Embryonic facial prominence (tissue), 1 donor: ENCODE measurements at regions not wholly inside any gene's neighbourhood (a gene's known extent, or its start where the extent isn't known, plus 50 kb on each side); places are given as distances from the start of the nearest gene placed in this dataset.

Experiments
- DNase-seq: peaks from one replicate; pipeline ENCODE4 v3.0.0-alpha.2; 2016; ENCODE audit errors: extremely low spot score

DNA sequence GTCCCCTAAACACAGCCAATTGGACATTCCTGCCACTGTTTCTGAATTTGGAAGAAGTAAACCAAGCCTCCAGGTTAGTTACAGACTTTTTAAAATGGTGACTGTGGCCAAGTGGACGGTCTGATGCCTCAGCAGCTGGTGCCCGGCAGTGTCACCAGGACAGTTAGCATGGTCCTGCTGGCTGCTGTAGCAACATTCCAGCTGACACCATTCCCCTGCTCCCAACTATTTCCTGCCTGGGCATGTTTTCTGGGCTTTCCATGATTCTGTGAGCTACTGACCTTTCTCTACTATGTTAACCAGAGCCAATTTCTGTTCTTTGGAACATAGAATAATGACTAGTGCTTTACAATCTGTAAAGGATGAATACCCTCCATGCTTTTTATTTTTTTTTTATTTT, 95.0 kb downstream of the TLR5 start:
- DNase-seq: no peak

DNA sequence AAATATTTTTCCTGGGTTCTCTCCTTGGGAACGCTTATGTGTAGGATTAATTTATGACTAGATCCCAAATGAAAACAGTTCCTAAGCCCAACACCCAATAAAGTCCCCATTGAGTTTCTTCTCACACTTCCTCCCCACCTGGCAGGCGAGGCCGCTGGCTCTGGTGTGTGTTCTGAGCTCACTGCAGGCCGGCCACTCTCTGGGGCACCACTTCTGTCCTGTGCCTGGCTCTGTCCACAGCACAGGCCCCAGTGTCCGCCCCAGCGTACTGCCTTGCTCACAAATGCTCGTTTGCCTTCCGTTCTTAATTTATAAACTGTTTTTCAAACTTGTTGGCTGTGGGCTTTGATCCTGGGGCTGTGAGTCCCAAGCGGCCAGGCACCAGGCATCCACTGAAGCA, 90.6 kb downstream of the TLR5 start:
- DNase-seq: no peak

DNA sequence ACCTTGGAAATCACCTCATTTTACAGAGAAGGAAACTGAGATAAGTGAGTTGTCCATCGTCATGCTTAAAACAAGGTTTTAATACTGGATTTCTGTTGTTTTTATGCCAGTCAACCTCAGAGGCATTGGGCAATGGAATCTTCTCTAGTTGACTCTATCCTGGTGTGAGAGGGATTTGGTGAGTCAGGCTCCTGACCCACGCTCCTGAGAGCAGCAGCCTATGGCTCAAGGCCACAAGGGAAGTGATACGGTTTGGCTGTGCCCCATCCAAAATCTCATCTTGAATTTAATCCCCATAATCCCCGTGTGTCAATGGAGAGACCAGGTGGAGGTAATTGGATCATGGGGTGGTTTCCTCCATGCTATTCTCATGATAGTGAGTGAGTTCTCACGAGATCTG, 90.1 kb downstream of the TLR5 start:
- no peak for DNase-seq

DNA sequence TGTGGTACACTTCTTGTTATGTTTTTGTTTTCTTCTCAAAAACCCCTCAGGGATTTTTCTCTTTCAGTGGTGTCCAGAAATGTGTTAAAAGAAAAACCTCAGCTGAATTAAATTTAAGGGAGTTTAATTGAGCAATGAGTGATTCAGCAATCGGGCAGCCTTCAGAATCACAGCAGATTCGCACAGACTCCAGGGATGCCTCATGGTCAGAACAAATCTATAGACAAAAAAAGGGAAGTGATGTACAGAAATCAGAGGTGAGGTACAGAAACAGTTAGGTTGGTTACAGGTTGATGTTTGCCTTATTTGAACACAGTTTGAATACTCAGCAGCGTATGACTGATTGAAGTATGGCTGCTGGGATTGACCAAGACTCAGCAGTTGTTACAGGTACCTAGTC, 86.2 kb downstream of the TLR5 start:
- no peak for DNase-seq

DNA sequence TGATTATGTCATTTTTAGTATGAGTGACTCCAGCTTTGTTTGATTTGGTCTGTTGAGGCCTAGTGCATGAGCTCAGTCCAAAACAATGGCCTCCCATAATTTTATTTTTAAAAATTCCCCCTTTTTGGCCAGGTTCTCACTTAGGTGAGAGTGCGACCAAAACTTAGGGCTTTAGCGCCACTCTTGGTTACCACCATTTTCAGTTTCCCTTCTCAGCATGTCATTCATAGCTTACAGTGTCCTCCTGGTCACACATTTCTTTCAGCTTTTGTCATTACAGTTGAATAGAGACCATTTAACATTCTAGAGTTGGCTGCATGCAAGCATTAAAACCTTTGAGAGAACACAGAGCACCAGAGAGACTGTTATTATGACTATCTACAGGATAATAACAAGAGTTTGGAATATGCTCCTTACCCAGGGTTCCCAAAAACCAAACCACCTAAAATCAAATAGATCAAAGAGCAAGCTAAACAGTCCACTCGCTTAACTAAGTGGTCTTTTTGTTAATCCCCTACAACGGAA, 85.4 kb downstream of the TLR5 start:
- no peak for DNase-seq
